CD4-positive, alpha-beta T cell (primary cell): ENCODE measurements at regions not wholly inside any gene's neighbourhood (a gene's known extent, or its start where the extent isn't known, plus 50 kb on each side); places are given as distances from the start of the nearest gene placed in this dataset.

ENCODE experiments used
- ATAC-seq: fragments of 200-7000 bp; cut with Tn5 transposase; one replicate; pipeline ENCODE4 v1.10.0; 2022; ENCODE audit warnings: mild to moderate bottlenecking; ENCODE audit not compliant: poor library complexity
- CTCF ChIA-PET: fragments of 350-600 bp; sonication (Branson Sonifier 250); formaldehyde crosslinking; loops from one replicate; lab custom pipeline; 2021; ENCODE audit warnings: antibody characterized with exemption, inconsistent platforms; lab: Charles Lee
- POLR2A ChIA-PET: fragments of 350-600 bp; sonication (Branson Sonifier 250); formaldehyde crosslinking; loops from one replicate; lab custom pipeline; 2021; ENCODE audit warnings: antibody characterized with exemption, inconsistent platforms; lab: Charles Lee
- DNase-seq, 14 experiments: peaks; one replicate each; pipeline ENCODE4 v3.0.0-alpha.2; 2013 to 2020; ENCODE audit warnings: mixed read lengths in 2 of 14
- H3K27ac ChIP-seq, 2 donors: one replicate each; pipeline versions ENCODE4 v1.5.1 to v1.7.0; 2013; ENCODE audit warnings: low read length in 2 of 2, low read depth in 1 of 2, mild to moderate bottlenecking in 1 of 2
- H3K27me3 ChIP-seq, 2 experiments: 1 replicate in 1 of 2; 2 replicates in 1 of 2; pipeline versions ENCODE4 v1.6.1 to v1.7.0; 2013; ENCODE audit warnings: low read length in 2 of 2, control low read depth in 1 of 2, mild to moderate bottlenecking in 1 of 2, moderate library complexity in 1 of 2; ENCODE audit not compliant: insufficient read depth in 2 of 2, control insufficient read depth in 1 of 2
- H3K36me3 ChIP-seq: one replicate; pipeline ENCODE4 v1.6.1; 2013; ENCODE audit warnings: low read length, control low read depth; ENCODE audit not compliant: insufficient read depth
- H3K4me1 ChIP-seq: one replicate; pipeline ENCODE4 v1.6.1; 2013; ENCODE audit warnings: low read length, control low read depth; ENCODE audit not compliant: insufficient read depth
- H3K4me3 ChIP-seq: one replicate; pipeline ENCODE4 v1.5.1; 2013; ENCODE audit warnings: mild to moderate bottlenecking, low read length, moderate library complexity
- H3K9me3 ChIP-seq, 2 experiments: 1 replicate in 1 of 2; 2 replicates in 1 of 2; pipeline versions ENCODE4 v1.6.1 to v1.7.0; 2013; ENCODE audit warnings: low read length in 2 of 2, mild to moderate bottlenecking in 2 of 2, control low read depth in 1 of 2, moderate library complexity in 1 of 2; ENCODE audit not compliant: control insufficient read depth in 1 of 2, insufficient read depth in 1 of 2
- H3K27ac Mint-ChIP-seq: one replicate; pipeline ENCODE4 v1.8.0; 2020; ENCODE audit warnings: mixed read lengths
- H3K27me3 Mint-ChIP-seq: one replicate; pipeline ENCODE4 v1.8.0; 2021; ENCODE audit warnings: mixed read lengths
- H3K36me3 Mint-ChIP-seq: one replicate; pipeline ENCODE4 v1.8.0; 2021; ENCODE audit warnings: low read depth, mixed read lengths
- H3K4me1 Mint-ChIP-seq: one replicate; pipeline ENCODE4 v1.8.0; 2021; ENCODE audit warnings: low read depth, mixed read lengths
- H3K4me3 Mint-ChIP-seq: one replicate; pipeline ENCODE4 v1.8.0; 2020; ENCODE audit warnings: mild to moderate bottlenecking, mixed read lengths
- H3K9me3 Mint-ChIP-seq: one replicate; pipeline ENCODE4 v1.8.0; 2020; ENCODE audit warnings: mixed read lengths
- intact Hi-C, 2 experiments: fragments of 100-400 bp; cut with DNase I in 1 of 2; cut with micrococcal nuclease in 1 of 2; formaldehyde crosslinking; loops; one replicate each; pipeline versions ENCODE4 v1.15.1 to v1.9.0; 2023 to 2025; cut with DNase I, micrococcal nuclease
- TF ChIP-seq, protein P1 (sequence below): fragments of 200-600 bp; IDR thresholded peaks from one replicate; pipeline ENCODE4 v1.8.0; 2022; ENCODE audit warnings: antibody characterized with exemption, mild to moderate bottlenecking

DNA sequence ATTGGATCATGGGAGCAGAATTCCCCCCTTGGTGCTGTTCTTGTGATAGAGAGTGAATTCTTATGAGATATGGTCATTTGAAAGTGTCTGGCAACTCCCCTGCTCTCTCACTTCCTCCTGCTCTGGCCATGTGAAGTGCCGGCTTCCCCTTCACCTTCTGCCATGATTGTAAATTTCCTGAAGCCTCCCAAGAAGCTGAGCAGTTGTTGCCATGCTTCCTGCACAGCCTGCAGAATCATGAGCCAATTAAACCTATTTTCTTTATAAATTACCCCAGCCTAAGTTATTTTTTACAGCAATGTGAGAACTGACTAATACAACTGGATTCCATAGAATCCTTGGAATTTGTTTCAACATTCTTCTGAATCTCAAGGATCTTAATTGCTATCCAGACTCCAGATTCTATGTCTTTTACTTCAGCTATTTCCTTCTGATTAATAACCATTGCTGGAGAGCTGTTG lies 328.1 kb downstream of the SLITRK5 start:
- H3K27ac ChIP-seq: no peak overlapping the region
- DNase-seq (no peak), ATAC-seq (no peak)
- intact Hi-C loops: loop anchor here in 1 of 2 experiments (10.0 kb wide), 1 partner anchor 64 kb away; no protein-coding TSS in a partner anchor
- Mint-ChIP-seq H3K36me3 (no peaks in the 10 kb centered on the region), H3K9me3 (no peaks in the 10 kb centered on the region), H3K27me3 (no peaks in the 10 kb centered on the region), H3K4me3 (no peak overlapping the region), H3K4me1 (no peaks in the 10 kb centered on the region), H3K27ac (no peak overlapping the region)
- peaks cover 0 to 13% of the 10 kb centered on the region in 2 experiments for H3K9me3 ChIP-seq
- ChIA-PET CTCF (no interaction called here), POLR2A (no interaction called here)
- TF ChIP-seq, protein P1, sequence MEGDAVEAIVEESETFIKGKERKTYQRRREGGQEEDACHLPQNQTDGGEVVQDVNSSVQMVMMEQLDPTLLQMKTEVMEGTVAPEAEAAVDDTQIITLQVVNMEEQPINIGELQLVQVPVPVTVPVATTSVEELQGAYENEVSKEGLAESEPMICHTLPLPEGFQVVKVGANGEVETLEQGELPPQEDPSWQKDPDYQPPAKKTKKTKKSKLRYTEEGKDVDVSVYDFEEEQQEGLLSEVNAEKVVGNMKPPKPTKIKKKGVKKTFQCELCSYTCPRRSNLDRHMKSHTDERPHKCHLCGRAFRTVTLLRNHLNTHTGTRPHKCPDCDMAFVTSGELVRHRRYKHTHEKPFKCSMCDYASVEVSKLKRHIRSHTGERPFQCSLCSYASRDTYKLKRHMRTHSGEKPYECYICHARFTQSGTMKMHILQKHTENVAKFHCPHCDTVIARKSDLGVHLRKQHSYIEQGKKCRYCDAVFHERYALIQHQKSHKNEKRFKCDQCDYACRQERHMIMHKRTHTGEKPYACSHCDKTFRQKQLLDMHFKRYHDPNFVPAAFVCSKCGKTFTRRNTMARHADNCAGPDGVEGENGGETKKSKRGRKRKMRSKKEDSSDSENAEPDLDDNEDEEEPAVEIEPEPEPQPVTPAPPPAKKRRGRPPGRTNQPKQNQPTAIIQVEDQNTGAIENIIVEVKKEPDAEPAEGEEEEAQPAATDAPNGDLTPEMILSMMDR: no peak
- no peak overlapping the region for H3K4me3 ChIP-seq
- H3K4me1 ChIP-seq: no peaks in the 10 kb centered on the region
- H3K36me3 ChIP-seq: no peaks in the 10 kb centered on the region
- no peaks in the 10 kb centered on the region for H3K27me3 ChIP-seq

DNA sequence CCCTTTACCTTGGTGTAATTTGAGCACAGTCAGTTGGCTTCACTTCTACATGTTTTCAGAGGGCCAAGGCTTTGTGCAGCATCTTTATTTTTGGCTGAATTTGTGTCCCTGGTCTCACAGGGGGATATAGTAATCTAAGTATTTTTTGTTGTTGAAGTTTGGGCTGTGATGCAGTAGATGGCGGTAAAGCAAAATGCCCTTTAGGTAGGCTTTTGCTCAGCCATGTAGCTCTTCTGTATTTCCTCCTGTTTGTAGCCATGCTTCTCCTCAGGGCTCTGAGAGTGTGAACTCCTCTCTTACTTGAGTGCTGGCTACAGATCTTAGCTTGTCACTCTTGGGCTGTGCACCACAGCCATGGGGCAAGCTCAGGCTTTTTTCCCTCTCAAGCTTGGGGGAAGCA lies 328.6 kb downstream of the SLITRK5 start:
- H3K9me3 ChIP-seq: peaks cover 0 to 13% of the 10 kb centered on the region in 2 experiments
- ATAC-seq: no peak
- H3K4me1 ChIP-seq: no peaks in the 10 kb centered on the region
- Mint-ChIP-seq H3K9me3 (no peaks in the 10 kb centered on the region), H3K27me3 (no peaks in the 10 kb centered on the region), H3K4me3 (no peak overlapping the region), H3K4me1 (no peaks in the 10 kb centered on the region), H3K27ac (no peak overlapping the region), H3K36me3 (no peaks in the 10 kb centered on the region)
- POLR2A ChIA-PET: no interaction called here
- DNase-seq: no peak
- CTCF ChIA-PET: no interaction called here
- TF ChIP-seq, protein P1: no peak
- no peak overlapping the region for H3K4me3 ChIP-seq
- no peak overlapping the region for H3K27ac ChIP-seq
- H3K36me3 ChIP-seq: no peaks in the 10 kb centered on the region
- intact Hi-C loops: loop anchor here in 1 of 2 experiments (10.0 kb wide), 2 partner anchors 65 to 1065 kb away; no protein-coding TSS in a partner anchor
- H3K27me3 ChIP-seq: no peaks in the 10 kb centered on the region

GRCh38 chr13:88000239-88000638 lies 329.1 kb downstream of the SLITRK5 start:
- Mint-ChIP-seq H3K4me3 (no peak overlapping the region), H3K36me3 (no peaks in the 10 kb centered on the region), H3K4me1 (no peaks in the 10 kb centered on the region), H3K27ac (no peak overlapping the region), H3K27me3 (no peaks in the 10 kb centered on the region), H3K9me3 (no peaks in the 10 kb centered on the region)
- Histone ChIP-seq H3K4me1 (no peaks in the 10 kb centered on the region), H3K27ac (no peak overlapping the region), H3K9me3 (peaks cover 0 to 13% of the 10 kb centered on the region in 2 experiments), H3K36me3 (no peaks in the 10 kb centered on the region), H3K4me3 (no peak overlapping the region), H3K27me3 (no peaks in the 10 kb centered on the region)
- CTCF ChIA-PET: no interaction called here
- DNase-seq (no peak), ATAC-seq (no peak)
- POLR2A ChIA-PET: no interaction called here
- intact Hi-C loops: loop anchor here in 1 of 2 experiments (10.0 kb wide), 1 partner anchor 1065 kb away; no protein-coding TSS in a partner anchor
- TF ChIP-seq, protein P1: no peak
